Activated T-cell treated with anti-CD3 and anti-CD28 coated beads, Interleukin-2, amount 50 U/mL, for 72 hours (primary cell): ENCODE measurements at regions not wholly inside any gene's neighbourhood (a gene's known extent, or its start where the extent isn't known, plus 50 kb on each side); places are given as distances from the start of the nearest gene placed in this dataset.

ENCODE experiments used
- ATAC-seq, 2 donors: fragments of 150-1000 bp; cut with Tn5 transposase; replicated peaks in 1 of 2; 2 replicates each; pipeline ENCODE4 v1.10.0; 2021; ENCODE audit warnings: moderate library complexity in 2 of 2, mild to moderate bottlenecking in 1 of 2
- DNase-seq, 2 donors: peaks; one replicate each; pipeline ENCODE4 v3.0.0; 2021 to 2022; ENCODE audit warnings: mixed read lengths in 1 of 2
- H3K27ac Mint-ChIP-seq: one replicate; pipeline ENCODE4 v1.8.0; 2022; ENCODE audit warnings: mild to moderate bottlenecking, moderate library complexity, mixed read lengths
- H3K27me3 Mint-ChIP-seq: one replicate; pipeline ENCODE4 v1.8.0; 2022; ENCODE audit warnings: low read depth, mixed read lengths
- H3K36me3 Mint-ChIP-seq, 2 donors: one replicate each; pipeline ENCODE4 v1.8.0; 2022; ENCODE audit warnings: mixed read lengths in 2 of 2, mild to moderate bottlenecking in 1 of 2; ENCODE audit not compliant: insufficient read depth in 2 of 2
- H3K4me1 Mint-ChIP-seq: one replicate; pipeline ENCODE4 v1.8.0; 2022; ENCODE audit warnings: low read depth, mixed read lengths
- H3K4me3 Mint-ChIP-seq, 2 donors: one replicate each; pipeline ENCODE4 v1.8.0; 2022; ENCODE audit warnings: mild to moderate bottlenecking in 2 of 2, mixed read lengths in 2 of 2, moderate library complexity in 2 of 2
- H3K9me3 Mint-ChIP-seq, 2 donors: one replicate each; pipeline ENCODE4 v1.8.0; 2022; ENCODE audit warnings: mixed read lengths in 2 of 2

DNA sequence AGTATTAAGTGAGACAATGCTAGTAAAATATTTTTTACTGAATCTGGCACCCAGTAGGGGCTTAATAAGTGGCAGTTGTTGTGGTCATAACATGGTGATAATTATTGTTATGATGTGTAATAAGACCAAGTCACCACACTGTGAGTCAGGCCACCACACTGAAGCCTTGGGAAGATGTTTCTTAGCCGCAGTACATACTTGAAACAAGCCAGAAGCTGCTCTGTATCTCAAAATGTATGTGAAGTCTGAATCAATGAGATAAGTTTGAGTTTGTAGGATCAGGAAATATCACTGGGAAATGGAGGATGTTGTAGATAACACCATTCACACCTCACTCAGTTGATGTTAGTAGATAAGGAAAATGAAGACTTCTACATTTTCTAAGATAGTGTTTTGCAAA is 51.3 kb upstream of the PTPN3 start:
- no peak overlapping the region for H3K27ac Mint-ChIP-seq
- ATAC-seq (no peak), DNase-seq (no peak)
- peaks cover 14% of the 10 kb centered on the region for H3K27me3 Mint-ChIP-seq
- H3K9me3 Mint-ChIP-seq, result peaks cover 4 to 17% of the 10 kb centered on the region in 2 donors
- no peak overlapping the region for H3K4me3 Mint-ChIP-seq
- peaks cover 0 to 5% of the 10 kb centered on the region in 2 donors for H3K36me3 Mint-ChIP-seq
- H3K4me1 Mint-ChIP-seq, result no peaks in the 10 kb centered on the region

DNA sequence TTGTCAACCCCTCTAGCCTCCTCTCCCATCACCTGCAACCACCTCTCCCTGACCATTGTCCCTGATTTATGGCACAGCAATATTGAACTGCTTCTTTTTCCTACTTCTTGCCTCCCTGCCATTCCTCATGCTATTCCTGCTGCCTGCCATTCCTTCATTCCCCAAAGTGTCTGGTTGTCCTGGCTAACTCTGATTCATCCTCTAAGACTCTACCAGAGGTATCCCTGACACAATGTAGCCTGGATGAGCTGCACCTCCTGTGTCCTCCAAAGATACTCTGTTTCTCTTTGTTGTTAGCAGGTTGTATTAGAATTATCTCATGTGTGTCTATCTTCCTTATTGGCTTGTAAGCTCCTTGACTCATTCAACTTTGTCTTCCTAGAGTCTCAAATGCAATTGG is 53.5 kb upstream of the PTPN3 start:
- Mint-ChIP-seq H3K27me3 (peaks cover 14% of the 10 kb centered on the region), H3K36me3 (peaks cover 0 to 5% of the 10 kb centered on the region in 2 donors), H3K9me3 (peaks cover 4 to 17% of the 10 kb centered on the region in 2 donors), H3K4me1 (no peaks in the 10 kb centered on the region), H3K27ac (no peak overlapping the region), H3K4me3 (no peak overlapping the region)
- ATAC-seq (no peak), DNase-seq (no peak)

- Mint-ChIP-seq H3K27me3 (peaks cover 20% of the 10 kb centered on the region), H3K36me3 (no peaks in the 10 kb centered on the region), H3K9me3 (peaks cover 0 to 9% of the 10 kb centered on the region in 2 donors), H3K27ac (no peak overlapping the region), H3K4me3 (no peak overlapping the region), H3K4me1 (no peaks in the 10 kb centered on the region)
- ATAC-seq (no peak), DNase-seq (no peak)
Observed at GRCh38 chr9:109555215-109555614, 57.1 kb upstream of the PTPN3 start.

- Mint-ChIP-seq H3K36me3 (no peaks in the 10 kb centered on the region), H3K9me3 (peaks cover 0 to 9% of the 10 kb centered on the region in 2 donors), H3K27ac (no peak overlapping the region), H3K27me3 (peaks cover 26% of the 10 kb centered on the region), H3K4me1 (no peaks in the 10 kb centered on the region), H3K4me3 (no peak overlapping the region)
- ATAC-seq, result no peak
- DNase-seq, result no peak
Observed at GRCh38 chr9:109556061-109556460, 58.0 kb upstream of the PTPN3 start.

GRCh38 chr9:109556786-109557185 is 58.7 kb upstream of the PTPN3 start:
- H3K4me1 Mint-ChIP-seq, result no peaks in the 10 kb centered on the region
- ATAC-seq (no peak), DNase-seq (no peak)
- peaks cover 0 to 9% of the 10 kb centered on the region in 2 donors for H3K9me3 Mint-ChIP-seq
- H3K27me3 Mint-ChIP-seq, result peaks cover 22% of the 10 kb centered on the region
- H3K27ac Mint-ChIP-seq, result no peak overlapping the region
- H3K4me3 Mint-ChIP-seq, result no peak overlapping the region
- no peaks in the 10 kb centered on the region for H3K36me3 Mint-ChIP-seq

DNA sequence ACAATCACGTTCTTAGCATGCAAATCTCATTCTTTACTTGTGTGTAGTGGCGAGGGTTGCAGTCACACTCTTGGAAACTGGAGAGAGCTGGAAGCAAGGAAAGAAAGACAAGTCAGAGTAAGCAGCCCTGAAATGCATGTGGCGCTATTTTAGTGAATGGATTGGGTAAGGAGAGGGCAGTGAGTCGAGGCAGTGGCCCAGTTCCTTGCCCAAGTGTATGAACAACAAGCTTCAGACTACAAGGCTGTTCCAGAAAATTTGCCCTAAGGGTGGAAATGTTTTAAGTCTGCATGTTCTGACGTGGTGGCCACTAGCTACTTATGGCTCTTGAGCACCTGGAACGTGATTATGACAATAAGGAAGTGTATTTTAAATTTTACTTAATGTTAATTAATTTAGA is 59.4 kb upstream of the PTPN3 start:
- Mint-ChIP-seq H3K4me1 (no peaks in the 10 kb centered on the region), H3K27ac (no peak overlapping the region), H3K9me3 (peaks cover 0 to 5% of the 10 kb centered on the region in 2 donors), H3K4me3 (no peak overlapping the region), H3K36me3 (no peaks in the 10 kb centered on the region), H3K27me3 (peaks cover 20% of the 10 kb centered on the region)
- DNase-seq (no peak), ATAC-seq (no peak)

GRCh38 chr9:109558718-109559151 is 60.6 kb upstream of the PTPN3 start:
- H3K4me1 Mint-ChIP-seq, result no peaks in the 10 kb centered on the region
- H3K27ac Mint-ChIP-seq, result no peak overlapping the region
- ATAC-seq, result no peak
- no peak for DNase-seq
- H3K36me3 Mint-ChIP-seq, result no peaks in the 10 kb centered on the region
- H3K9me3 Mint-ChIP-seq, result no peaks in the 10 kb centered on the region
- peaks cover 20% of the 10 kb centered on the region for H3K27me3 Mint-ChIP-seq
- H3K4me3 Mint-ChIP-seq, result no peak overlapping the region

DNA sequence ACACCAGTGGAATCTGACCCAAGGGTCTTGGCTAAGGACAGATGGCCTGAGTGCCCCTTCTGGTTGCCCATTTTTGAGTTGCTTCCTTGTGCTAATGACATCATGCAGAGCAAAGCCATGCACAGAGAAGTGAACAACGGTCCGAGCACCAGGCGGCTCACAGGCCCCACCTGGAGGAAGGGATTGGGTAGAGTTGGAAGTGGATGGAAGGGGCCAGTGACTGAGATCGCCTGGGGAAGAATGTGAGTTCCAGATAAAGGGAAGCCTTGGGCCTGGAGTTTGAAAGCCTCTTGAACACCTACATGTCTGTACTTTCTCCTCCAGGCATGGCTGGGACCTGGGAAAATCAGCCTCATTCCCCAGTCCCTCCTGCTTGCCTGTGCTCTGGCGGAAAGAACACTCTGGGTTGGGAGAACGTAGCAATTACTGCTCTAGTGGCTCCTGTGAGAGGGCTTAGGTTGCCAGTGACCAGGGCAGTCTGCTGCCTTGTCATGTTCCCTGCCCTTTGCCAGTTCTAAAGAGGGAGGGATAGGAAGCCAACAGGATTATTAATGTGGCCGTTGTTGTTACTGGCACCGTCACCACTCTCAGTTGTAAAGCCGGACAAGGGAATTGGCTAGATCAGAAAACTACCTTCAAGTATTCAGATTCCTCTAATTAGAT is 62.5 kb upstream of the PTPN3 start:
- H3K9me3 Mint-ChIP-seq, result no peaks in the 10 kb centered on the region
- H3K36me3 Mint-ChIP-seq, result no peaks in the 10 kb centered on the region
- H3K4me3 Mint-ChIP-seq, result no peak overlapping the region
- no peak for DNase-seq
- peaks cover 20% of the 10 kb centered on the region for H3K27me3 Mint-ChIP-seq
- no peak overlapping the region for H3K27ac Mint-ChIP-seq
- no peaks in the 10 kb centered on the region for H3K4me1 Mint-ChIP-seq
- ATAC-seq, result no peak

GRCh38 chr9:109561137-109561536 is 63.0 kb upstream of the PTPN3 start:
- H3K9me3 Mint-ChIP-seq, result no peaks in the 10 kb centered on the region
- no peak overlapping the region for H3K27ac Mint-ChIP-seq
- no peaks in the 10 kb centered on the region for H3K4me1 Mint-ChIP-seq
- no peak overlapping the region for H3K4me3 Mint-ChIP-seq
- H3K27me3 Mint-ChIP-seq, result peaks cover 20% of the 10 kb centered on the region
- ATAC-seq (no peak), DNase-seq (no peak)
- no peaks in the 10 kb centered on the region for H3K36me3 Mint-ChIP-seq

DNA sequence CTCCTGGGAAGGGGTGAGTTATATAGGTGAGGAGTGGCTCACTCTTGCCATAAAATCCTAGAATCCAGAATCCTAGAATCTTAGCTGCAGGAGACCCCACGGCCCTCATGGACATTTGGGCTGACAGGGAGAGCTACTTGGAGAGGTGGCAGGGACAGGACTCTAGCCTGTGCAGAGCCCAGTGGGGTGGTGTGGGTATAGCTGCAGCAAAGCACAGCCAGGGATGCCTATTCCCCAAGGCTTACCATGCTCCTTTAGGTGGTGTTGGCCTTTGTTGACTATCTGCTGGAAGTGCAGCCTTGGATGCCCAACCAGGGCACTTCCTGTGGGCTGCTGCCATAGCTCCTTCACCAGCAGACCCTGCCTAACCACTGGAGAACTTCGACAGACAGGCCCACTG is 70.0 kb upstream of the PTPN3 start:
- H3K27me3 Mint-ChIP-seq, result peaks cover 15% of the 10 kb centered on the region
- H3K27ac Mint-ChIP-seq, result no peak overlapping the region
- no peaks in the 10 kb centered on the region for H3K4me1 Mint-ChIP-seq
- DNase-seq, result no peak
- no peak overlapping the region for H3K4me3 Mint-ChIP-seq
- H3K36me3 Mint-ChIP-seq, result no peaks in the 10 kb centered on the region
- no peaks in the 10 kb centered on the region for H3K9me3 Mint-ChIP-seq
- ATAC-seq, result no peak

DNA sequence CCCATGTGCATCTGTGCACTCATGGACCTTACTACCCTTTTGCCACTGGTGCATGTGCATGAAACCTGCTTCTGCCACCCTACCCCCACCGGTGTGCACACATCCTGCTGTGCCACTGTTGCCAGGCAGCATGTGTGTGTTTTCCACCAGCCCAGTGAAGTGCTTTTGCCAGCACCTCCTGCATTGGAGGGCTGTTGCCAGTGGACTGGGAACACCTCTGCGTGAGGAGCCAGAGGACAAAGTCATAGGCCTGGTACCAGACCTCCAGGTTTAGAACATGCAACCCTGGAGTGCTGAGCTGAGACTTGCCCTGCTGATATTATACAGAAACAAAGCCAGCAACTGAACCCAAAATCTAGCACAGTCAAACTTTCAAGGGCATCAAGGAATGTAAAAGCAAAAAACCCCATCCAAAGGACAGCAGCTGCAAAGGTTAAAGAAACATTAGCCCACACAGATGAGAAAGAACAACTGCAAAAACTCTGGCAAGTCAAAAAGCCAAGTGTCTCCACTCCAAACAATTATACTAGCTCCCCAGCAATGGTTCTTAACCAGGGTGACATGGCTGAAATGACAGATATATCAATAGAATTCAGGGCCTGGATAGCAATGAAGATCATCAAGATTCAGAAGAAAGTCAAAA is 70.6 kb upstream of the PTPN3 start:
- Mint-ChIP-seq H3K27ac (no peak overlapping the region), H3K36me3 (no peaks in the 10 kb centered on the region), H3K4me1 (no peaks in the 10 kb centered on the region)

DNA sequence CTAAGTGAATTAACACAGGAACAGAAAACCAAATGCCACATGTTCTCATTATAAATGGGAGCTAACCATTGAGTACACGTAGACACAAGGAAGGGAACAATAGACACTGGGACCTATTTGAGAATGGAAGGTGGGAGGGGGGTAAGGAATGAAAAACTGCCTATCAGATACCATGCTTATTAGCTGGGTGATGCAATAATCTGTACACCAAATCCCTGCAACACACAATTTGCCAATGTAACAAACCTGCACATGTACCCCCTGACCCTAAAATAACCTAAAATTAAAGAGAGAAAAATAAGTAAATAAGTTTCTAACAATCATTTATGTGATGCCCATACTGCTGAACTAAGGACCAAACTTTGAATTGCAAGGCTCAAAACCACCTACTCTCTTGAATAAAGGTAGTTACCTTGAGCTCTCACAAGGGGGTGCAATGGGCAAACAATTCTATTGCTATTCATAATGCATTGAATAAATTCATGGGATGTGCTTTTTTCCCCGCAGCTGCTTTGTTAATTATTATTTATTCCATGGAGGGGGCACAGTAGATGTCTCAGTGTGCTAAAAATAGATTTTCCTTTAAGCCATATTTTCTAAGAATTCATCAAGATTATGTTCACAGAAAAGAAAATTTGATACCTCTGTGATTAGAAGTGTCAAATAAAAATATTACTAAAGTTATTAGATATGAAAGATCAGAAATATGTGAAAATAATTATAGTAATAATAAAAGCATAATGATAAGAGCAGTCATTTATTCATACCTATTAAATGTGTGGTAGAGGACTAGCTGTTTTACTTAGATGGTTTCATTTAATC is 76.2 kb upstream of the PTPN3 start:
- Mint-ChIP-seq H3K27ac (no peak overlapping the region), H3K4me3 (no peak overlapping the region), H3K4me1 (no peaks in the 10 kb centered on the region), H3K27me3 (peaks cover 8% of the 10 kb centered on the region), H3K9me3 (no peaks in the 10 kb centered on the region), H3K36me3 (no peaks in the 10 kb centered on the region)
- ATAC-seq, result peak; percentile 41 to 44
- peak; percentile 18 to 22 for DNase-seq

More for the DNA sequence above, 70.6 kb upstream of the PTPN3 start:
- ATAC-seq (no peak), DNase-seq (no peak)
- peaks cover 15% of the 10 kb centered on the region for H3K27me3 Mint-ChIP-seq
- H3K4me3 Mint-ChIP-seq, result no peak overlapping the region
- no peaks in the 10 kb centered on the region for H3K9me3 Mint-ChIP-seq

GRCh38 chr9:109576762-109577161 is 78.7 kb upstream of the PTPN3 start:
- Mint-ChIP-seq H3K9me3 (no peaks in the 10 kb centered on the region), H3K36me3 (no peaks in the 10 kb centered on the region), H3K4me1 (no peaks in the 10 kb centered on the region), H3K27me3 (no peaks in the 10 kb centered on the region), H3K4me3 (no peak overlapping the region), H3K27ac (no peak overlapping the region)
- DNase-seq (no peak), ATAC-seq (no peak)
